ENCODE measurements at regions not wholly inside any gene's neighbourhood (a gene's known extent, or its start where the extent isn't known, plus 50 kb on each side); places are given as distances from the start of the nearest gene placed in this dataset.

GRCh38 chr1:239322369-239322768 lies 64.0 kb upstream of the CHRM3 start:
- ChIA-PET POLR2A (no interaction called here), CTCF (no interaction called here)
- DNase-seq = no peak
- Histone ChIP-seq H3K36me3 (ENCODE audit: insufficient read depth, low read length) (no peaks in the 10 kb centered on the region), H3K27ac (ENCODE audit: low read depth, low read length) (no peak overlapping the region), H3K27me3 (ENCODE audit: insufficient read depth, low read length, poor library complexity, severe bottlenecking) (no peaks in the 10 kb centered on the region), H3K4me1 (ENCODE audit: insufficient read depth, low read length) (no peaks in the 10 kb centered on the region), H3K4me3 (ENCODE audit: low read length) (no peak overlapping the region), H3K9me3 (ENCODE audit: low read length) (no peaks in the 10 kb centered on the region)
- H3K4me3 Mint-ChIP-seq = no peak overlapping the region
- peaks cover 0 to 2% (median 0%) of the 10 kb centered on the region in 5 donors for H3K9me3 Mint-ChIP-seq
- H3K4me1 Mint-ChIP-seq = no peaks in the 10 kb centered on the region
- peaks cover 0 to 2% of the 10 kb centered on the region in 2 donors for H3K27me3 Mint-ChIP-seq
- H3K27ac Mint-ChIP-seq = no peak overlapping the region
- no peaks in the 10 kb centered on the region for H3K36me3 Mint-ChIP-seq

GRCh38 chr1:239321877-239322276 lies 64.5 kb upstream of the CHRM3 start:
- H3K4me1 ChIP-seq (ENCODE audit: insufficient read depth, low read length) = no peaks in the 10 kb centered on the region
- H3K4me3 ChIP-seq (ENCODE audit: low read length) = no peak overlapping the region
- DNase-seq = no peak
- H3K36me3 ChIP-seq (ENCODE audit: insufficient read depth, low read length) = no peaks in the 10 kb centered on the region
- no peak overlapping the region for H3K4me3 Mint-ChIP-seq
- H3K36me3 Mint-ChIP-seq = no peaks in the 10 kb centered on the region
- no peak overlapping the region for H3K27ac ChIP-seq (ENCODE audit: low read depth, low read length)
- ChIA-PET POLR2A (no interaction called here), CTCF (interaction anchor here (1.5 kb wide), 1 partner anchor 11 kb away, joined by 3 read pairs; no protein-coding TSS in a partner anchor)
- H3K4me1 Mint-ChIP-seq = no peaks in the 10 kb centered on the region
- H3K9me3 Mint-ChIP-seq = peaks cover 0 to 2% (median 0%) of the 10 kb centered on the region in 5 donors
- H3K27me3 Mint-ChIP-seq = peaks cover 0 to 2% of the 10 kb centered on the region in 2 donors
- H3K27me3 ChIP-seq (ENCODE audit: insufficient read depth, low read length, poor library complexity, severe bottlenecking) = no peaks in the 10 kb centered on the region
- no peak overlapping the region for H3K27ac Mint-ChIP-seq
- H3K9me3 ChIP-seq (ENCODE audit: low read length) = no peaks in the 10 kb centered on the region

- no peaks in the 10 kb centered on the region for H3K4me1 ChIP-seq (ENCODE audit: insufficient read depth, low read length)
- H3K9me3 Mint-ChIP-seq = peaks cover 0 to 2% (median 0%) of the 10 kb centered on the region in 5 donors
- H3K27ac ChIP-seq (ENCODE audit: low read depth, low read length) = no peak overlapping the region
- H3K4me1 Mint-ChIP-seq = no peaks in the 10 kb centered on the region
- DNase-seq = no peak
- H3K27me3 Mint-ChIP-seq = peaks cover 0 to 3% of the 10 kb centered on the region in 2 donors
- H3K4me3 Mint-ChIP-seq = no peak overlapping the region
- no peaks in the 10 kb centered on the region for H3K36me3 Mint-ChIP-seq
- no peak overlapping the region for H3K27ac Mint-ChIP-seq
- no peaks in the 10 kb centered on the region for H3K9me3 ChIP-seq (ENCODE audit: low read length)
- H3K27me3 ChIP-seq (ENCODE audit: insufficient read depth, low read length, poor library complexity, severe bottlenecking) = no peaks in the 10 kb centered on the region
- CTCF ChIA-PET = no interaction called here
- H3K36me3 ChIP-seq (ENCODE audit: insufficient read depth, low read length) = no peaks in the 10 kb centered on the region
- POLR2A ChIA-PET = no interaction called here
- no peak overlapping the region for H3K4me3 ChIP-seq (ENCODE audit: low read length)
Observed at GRCh38 chr1:239317948-239318347, 68.4 kb upstream of the CHRM3 start.

- no peaks in the 10 kb centered on the region for H3K4me1 Mint-ChIP-seq
- POLR2A ChIA-PET = no interaction called here
- Histone ChIP-seq H3K27me3 (ENCODE audit: insufficient read depth, low read length, poor library complexity, severe bottlenecking) (no peaks in the 10 kb centered on the region), H3K27ac (ENCODE audit: low read depth, low read length) (no peak overlapping the region), H3K9me3 (ENCODE audit: low read length) (no peaks in the 10 kb centered on the region), H3K36me3 (ENCODE audit: insufficient read depth, low read length) (no peaks in the 10 kb centered on the region), H3K4me1 (ENCODE audit: insufficient read depth, low read length) (no peaks in the 10 kb centered on the region), H3K4me3 (ENCODE audit: low read length) (no peak overlapping the region)
- peaks cover 0 to 2% of the 10 kb centered on the region in 2 donors for H3K27me3 Mint-ChIP-seq
- peaks cover 0 to 2% (median 0%) of the 10 kb centered on the region in 5 donors for H3K9me3 Mint-ChIP-seq
- H3K4me3 Mint-ChIP-seq = no peak overlapping the region
- no peak overlapping the region for H3K27ac Mint-ChIP-seq
- CTCF ChIA-PET = no interaction called here
- no peak for DNase-seq
- H3K36me3 Mint-ChIP-seq = no peaks in the 10 kb centered on the region
Observed at GRCh38 chr1:239315631-239316217, 70.6 kb upstream of the CHRM3 start.

- no peaks in the 10 kb centered on the region for H3K9me3 ChIP-seq (ENCODE audit: low read length)
- H3K4me3 ChIP-seq (ENCODE audit: low read length) = no peak overlapping the region
- H3K36me3 Mint-ChIP-seq = no peaks in the 10 kb centered on the region
- H3K36me3 ChIP-seq (ENCODE audit: insufficient read depth, low read length) = no peaks in the 10 kb centered on the region
- H3K27ac Mint-ChIP-seq = no peak overlapping the region
- no peaks in the 10 kb centered on the region for H3K9me3 Mint-ChIP-seq
- no peaks in the 10 kb centered on the region for H3K27me3 ChIP-seq (ENCODE audit: insufficient read depth, low read length, poor library complexity, severe bottlenecking)
- ChIA-PET POLR2A (no interaction called here), CTCF (interaction anchor here (1.2 kb wide), 1 partner anchor 10 kb away, joined by 3 read pairs; no protein-coding TSS in a partner anchor)
- H3K27ac ChIP-seq (ENCODE audit: low read depth, low read length) = no peak overlapping the region
- DNase-seq = no peak
- no peak overlapping the region for H3K4me3 Mint-ChIP-seq
- no peaks in the 10 kb centered on the region for H3K4me1 ChIP-seq (ENCODE audit: insufficient read depth, low read length)
- no peaks in the 10 kb centered on the region for H3K4me1 Mint-ChIP-seq
- H3K27me3 Mint-ChIP-seq = peaks cover 0 to 2% of the 10 kb centered on the region in 2 donors
Observed at GRCh38 chr1:239311331-239311730, 75.0 kb upstream of the CHRM3 start.

DNA sequence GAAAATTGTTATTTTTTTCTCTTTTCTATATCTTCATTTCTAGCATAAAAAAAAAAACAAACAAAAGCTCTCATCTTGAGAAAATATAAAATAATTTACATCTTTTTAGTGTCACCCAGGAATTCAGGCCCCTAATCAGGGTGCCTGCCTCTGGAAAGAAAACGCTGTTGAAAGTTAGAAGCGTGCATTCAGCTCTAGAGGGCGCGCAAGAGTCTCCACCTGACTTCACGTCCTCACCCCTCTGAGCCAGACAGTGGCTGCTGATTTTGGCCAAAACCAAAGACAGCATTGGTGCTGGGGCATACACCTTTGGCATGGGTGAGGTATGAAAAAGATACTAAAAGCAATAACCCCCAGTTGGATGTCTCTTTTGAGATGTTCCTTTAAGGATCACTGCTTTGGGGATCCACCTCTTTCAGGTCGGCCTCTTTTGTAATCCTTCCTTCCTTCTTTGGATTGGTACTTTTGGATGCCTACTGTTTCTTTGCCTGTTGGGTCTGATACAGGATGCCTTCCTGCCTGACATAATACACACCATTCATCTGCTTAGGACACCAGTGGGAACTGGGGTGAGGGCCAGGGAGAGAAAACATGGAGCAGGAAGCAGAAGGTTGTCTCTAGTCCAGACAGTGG lies 77.6 kb upstream of the CHRM3 start:
- Mint-ChIP-seq H3K4me3 (no peak overlapping the region), H3K9me3 (no peaks in the 10 kb centered on the region), H3K27ac (no peak overlapping the region), H3K4me1 (no peaks in the 10 kb centered on the region), H3K27me3 (no peaks in the 10 kb centered on the region), H3K36me3 (no peaks in the 10 kb centered on the region)
- CTCF ChIA-PET = no interaction called here
- Histone ChIP-seq H3K36me3 (ENCODE audit: insufficient read depth, low read length) (no peaks in the 10 kb centered on the region), H3K4me3 (ENCODE audit: low read length) (no peak overlapping the region), H3K9me3 (ENCODE audit: low read length) (no peaks in the 10 kb centered on the region), H3K27me3 (ENCODE audit: insufficient read depth, low read length, poor library complexity, severe bottlenecking) (no peaks in the 10 kb centered on the region), H3K27ac (ENCODE audit: low read depth, low read length) (no peak overlapping the region), H3K4me1 (ENCODE audit: insufficient read depth, low read length) (no peaks in the 10 kb centered on the region)
- POLR2A ChIA-PET = interaction anchor here (0.7 kb wide), 1 partner anchor 120 kb away, joined by 3 read pairs; no protein-coding TSS in a partner anchor
- DNase-seq = peak in 1 of 5 donors; percentile 1

GRCh38 chr1:239307886-239308285 lies 78.5 kb upstream of the CHRM3 start:
- ChIA-PET CTCF (no interaction called here), POLR2A (no interaction called here)
- H3K4me1 Mint-ChIP-seq = no peaks in the 10 kb centered on the region
- no peaks in the 10 kb centered on the region for H3K36me3 ChIP-seq (ENCODE audit: insufficient read depth, low read length)
- H3K4me3 Mint-ChIP-seq = no peak overlapping the region
- H3K27ac Mint-ChIP-seq = no peak overlapping the region
- H3K36me3 Mint-ChIP-seq = no peaks in the 10 kb centered on the region
- H3K27ac ChIP-seq (ENCODE audit: low read depth, low read length) = no peak overlapping the region
- H3K27me3 Mint-ChIP-seq = no peaks in the 10 kb centered on the region
- H3K9me3 ChIP-seq (ENCODE audit: low read length) = no peaks in the 10 kb centered on the region
- H3K4me3 ChIP-seq (ENCODE audit: low read length) = no peak overlapping the region
- no peaks in the 10 kb centered on the region for H3K27me3 ChIP-seq (ENCODE audit: insufficient read depth, low read length, poor library complexity, severe bottlenecking)
- DNase-seq = no peak
- no peaks in the 10 kb centered on the region for H3K4me1 ChIP-seq (ENCODE audit: insufficient read depth, low read length)
- H3K9me3 Mint-ChIP-seq = no peaks in the 10 kb centered on the region

DNA sequence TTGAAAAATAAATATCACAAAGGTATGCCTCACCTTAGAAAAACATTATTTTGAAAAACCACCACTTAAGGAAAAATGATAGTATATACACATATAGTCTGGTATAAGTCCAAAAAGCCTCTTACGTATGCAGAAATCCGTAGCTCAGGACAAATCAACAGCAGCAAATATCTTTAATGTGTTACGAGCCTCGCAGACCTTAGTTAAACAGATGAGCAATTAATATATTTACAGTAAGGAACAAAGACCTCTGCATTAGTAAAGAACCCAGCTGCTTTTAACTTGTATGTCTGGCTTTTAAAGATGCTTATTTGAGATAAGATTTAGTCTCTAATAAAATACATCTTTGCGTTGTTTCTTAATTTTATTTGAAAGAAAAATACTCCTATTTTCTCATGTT lies 79.9 kb upstream of the CHRM3 start:
- H3K27me3 ChIP-seq (ENCODE audit: insufficient read depth, low read length, poor library complexity, severe bottlenecking) = no peaks in the 10 kb centered on the region
- DNase-seq = no peak
- Mint-ChIP-seq H3K9me3 (peaks cover 0 to 2% (median 0%) of the 10 kb centered on the region in 5 donors), H3K4me1 (no peaks in the 10 kb centered on the region), H3K27me3 (no peaks in the 10 kb centered on the region), H3K4me3 (no peak overlapping the region), H3K36me3 (no peaks in the 10 kb centered on the region), H3K27ac (no peak overlapping the region)
- H3K4me1 ChIP-seq (ENCODE audit: insufficient read depth, low read length) = no peaks in the 10 kb centered on the region
- CTCF ChIA-PET = no interaction called here
- no peaks in the 10 kb centered on the region for H3K9me3 ChIP-seq (ENCODE audit: low read length)
- no peak overlapping the region for H3K4me3 ChIP-seq (ENCODE audit: low read length)
- POLR2A ChIA-PET = no interaction called here
- no peaks in the 10 kb centered on the region for H3K36me3 ChIP-seq (ENCODE audit: insufficient read depth, low read length)
- no peak overlapping the region for H3K27ac ChIP-seq (ENCODE audit: low read depth, low read length)
